ENCODE measurements at regions not wholly inside any gene's neighbourhood (a gene's known extent, or its start where the extent isn't known, plus 50 kb on each side); places are given as distances from the start of the nearest gene placed in this dataset.

- TF ChIP-seq CTCF (IDR thresholded peaks at IDR 0.05), result no peak
- TF ChIP-seq EP300 (IDR thresholded peaks at IDR 0.05), result no peak
- TF ChIP-seq POLR2A (IDR thresholded peaks at IDR 0.05), result no peak
- no peak for TF ChIP-seq POLR2AphosphoS5 (IDR thresholded peaks at IDR 0.05)
Measured at GRCh38 chr2:187207126-187207525, 240.9 kb downstream of the CALCRL start.

All from suprapubic skin (tissue), 4 donors.